ENCODE measurements at regions not wholly inside any gene's neighbourhood (a gene's known extent, or its start where the extent isn't known, plus 50 kb on each side); places are given as distances from the start of the nearest gene placed in this dataset.

DNA sequence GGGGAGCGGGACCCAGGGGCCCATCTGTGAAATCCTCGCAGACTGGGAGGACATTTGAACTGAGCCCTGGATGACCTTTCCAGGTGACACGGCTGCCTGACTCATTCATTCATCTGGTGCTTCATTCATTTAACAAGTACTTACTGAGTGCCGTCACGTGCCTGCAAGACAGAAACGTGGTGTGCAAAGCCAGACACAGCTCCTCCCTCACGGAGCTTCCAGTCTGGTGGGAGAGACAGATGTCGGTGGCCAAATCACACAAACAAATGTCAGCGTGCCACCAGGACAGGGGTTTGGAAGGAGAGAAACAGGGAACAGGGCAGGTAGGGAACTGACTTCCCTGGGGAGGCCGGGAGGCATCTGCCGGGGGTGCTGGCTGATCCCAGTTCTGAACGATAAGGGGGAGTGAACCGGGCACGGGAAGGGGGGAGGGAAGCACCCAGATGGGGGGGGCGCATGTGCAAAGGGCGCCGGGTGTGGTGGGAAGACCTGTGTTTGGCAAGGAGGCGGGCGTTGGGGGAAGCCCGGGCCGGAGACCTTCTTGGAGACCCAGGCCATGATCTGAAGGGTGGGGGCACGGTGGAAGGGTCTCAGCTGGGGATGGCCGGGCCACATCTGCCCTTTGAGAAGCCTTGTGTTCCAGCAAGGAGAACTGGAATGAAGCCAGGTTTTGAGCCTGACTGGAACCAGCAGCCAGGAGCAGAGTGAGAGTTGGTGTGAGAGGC is 93.6 kb upstream of the CIBAR2 start:
- peaks cover 65 to 72% of the 10 kb centered on the region in 2 donors for H3K4me1 ChIP-seq
- peak in 1 of 2 donors; percentile 53 for DNase-seq
- H3K27me3 ChIP-seq = no peaks in the 10 kb centered on the region
- no peak for TF ChIP-seq POLR2A (IDR thresholded peaks at IDR 0.05)
- TF ChIP-seq, protein P1, sequence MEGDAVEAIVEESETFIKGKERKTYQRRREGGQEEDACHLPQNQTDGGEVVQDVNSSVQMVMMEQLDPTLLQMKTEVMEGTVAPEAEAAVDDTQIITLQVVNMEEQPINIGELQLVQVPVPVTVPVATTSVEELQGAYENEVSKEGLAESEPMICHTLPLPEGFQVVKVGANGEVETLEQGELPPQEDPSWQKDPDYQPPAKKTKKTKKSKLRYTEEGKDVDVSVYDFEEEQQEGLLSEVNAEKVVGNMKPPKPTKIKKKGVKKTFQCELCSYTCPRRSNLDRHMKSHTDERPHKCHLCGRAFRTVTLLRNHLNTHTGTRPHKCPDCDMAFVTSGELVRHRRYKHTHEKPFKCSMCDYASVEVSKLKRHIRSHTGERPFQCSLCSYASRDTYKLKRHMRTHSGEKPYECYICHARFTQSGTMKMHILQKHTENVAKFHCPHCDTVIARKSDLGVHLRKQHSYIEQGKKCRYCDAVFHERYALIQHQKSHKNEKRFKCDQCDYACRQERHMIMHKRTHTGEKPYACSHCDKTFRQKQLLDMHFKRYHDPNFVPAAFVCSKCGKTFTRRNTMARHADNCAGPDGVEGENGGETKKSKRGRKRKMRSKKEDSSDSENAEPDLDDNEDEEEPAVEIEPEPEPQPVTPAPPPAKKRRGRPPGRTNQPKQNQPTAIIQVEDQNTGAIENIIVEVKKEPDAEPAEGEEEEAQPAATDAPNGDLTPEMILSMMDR (IDR thresholded peaks at IDR 0.05 in 4 of 5, conservative IDR thresholded peaks at IDR 0.05 in 1 of 5) = no peak
- H3K27ac ChIP-seq = peak overlapping the region in 1 of 4 donors; percentile 9
- intact Hi-C loops (cut with DNase I; ENCODE audit: low total_unique reads) (no loop called here), in situ Hi-C loops (cut with MboI; ENCODE audit: low sequenced_read_pairs in 4 of 4) (no loop called here)
- no peaks in the 10 kb centered on the region for H3K36me3 ChIP-seq
- peak in 1 of 2 donors; percentile 10 for ATAC-seq
- H3K4me3 ChIP-seq = no peak overlapping the region
- H3K9me3 ChIP-seq = no peaks in the 10 kb centered on the region

DNA sequence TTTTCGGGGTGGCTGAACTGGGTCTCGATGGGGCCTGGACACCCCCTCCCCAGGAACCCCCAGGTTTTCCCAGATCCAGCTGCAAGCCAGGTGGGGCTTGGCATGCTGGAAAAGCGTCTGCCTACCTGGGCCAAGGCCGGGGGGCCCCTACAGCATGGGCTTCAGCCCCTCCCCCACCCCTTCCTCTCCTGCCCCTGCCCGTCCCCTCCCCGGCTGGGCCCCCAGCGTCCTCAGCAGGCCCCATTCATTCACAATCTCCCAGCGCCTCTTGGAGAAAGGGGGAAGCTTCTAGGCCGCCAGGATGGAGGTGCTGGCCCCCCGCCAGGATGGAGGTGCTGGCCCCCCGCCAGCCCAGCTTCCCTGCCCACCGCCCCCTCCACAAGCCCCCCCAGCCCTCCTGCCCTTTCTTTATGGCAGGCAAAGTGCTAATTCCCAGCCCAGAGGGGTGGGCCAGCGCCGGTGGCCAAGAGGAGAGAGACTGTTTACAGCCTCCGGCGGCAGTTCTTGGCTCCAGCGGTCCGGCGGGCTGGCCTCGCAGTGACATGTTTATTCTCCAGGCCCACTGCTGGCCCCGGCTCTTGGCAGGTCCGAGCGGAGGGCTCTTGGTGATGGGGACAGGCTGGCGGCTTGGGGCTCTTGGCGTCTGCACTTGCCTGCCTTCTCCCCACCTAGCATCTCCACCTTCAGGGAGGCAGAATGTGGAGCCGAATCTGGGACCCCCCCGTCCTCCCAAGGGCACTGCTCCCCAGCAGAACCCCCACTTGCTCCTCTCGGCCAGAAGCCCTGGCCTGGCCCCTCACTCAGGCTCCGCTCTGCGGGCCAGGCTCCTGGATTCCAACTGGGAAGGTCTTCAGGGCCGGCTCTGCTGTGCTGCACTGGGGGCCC is 94.4 kb upstream of the CIBAR2 start:
- in situ Hi-C loops (cut with MboI; ENCODE audit: low sequenced_read_pairs in 4 of 4) (no loop called here), intact Hi-C loops (cut with DNase I; ENCODE audit: low total_unique reads) (no loop called here)
- Histone ChIP-seq H3K27me3 (no peaks in the 10 kb centered on the region), H3K36me3 (no peaks in the 10 kb centered on the region), H3K4me3 (no peak overlapping the region), H3K9me3 (no peaks in the 10 kb centered on the region), H3K4me1 (peaks cover 63 to 80% of the 10 kb centered on the region in 2 donors), H3K27ac (peak overlapping the region in 3 of 4 donors; percentile 9 to 59 (median 9))
- TF ChIP-seq POLR2A (IDR thresholded peaks at IDR 0.05) = no peak
- TF ChIP-seq, protein P1 (IDR thresholded peaks at IDR 0.05 in 4 of 5, conservative IDR thresholded peaks at IDR 0.05 in 1 of 5) = no peak
- DNase-seq = no peak
- ATAC-seq = no peak

DNA sequence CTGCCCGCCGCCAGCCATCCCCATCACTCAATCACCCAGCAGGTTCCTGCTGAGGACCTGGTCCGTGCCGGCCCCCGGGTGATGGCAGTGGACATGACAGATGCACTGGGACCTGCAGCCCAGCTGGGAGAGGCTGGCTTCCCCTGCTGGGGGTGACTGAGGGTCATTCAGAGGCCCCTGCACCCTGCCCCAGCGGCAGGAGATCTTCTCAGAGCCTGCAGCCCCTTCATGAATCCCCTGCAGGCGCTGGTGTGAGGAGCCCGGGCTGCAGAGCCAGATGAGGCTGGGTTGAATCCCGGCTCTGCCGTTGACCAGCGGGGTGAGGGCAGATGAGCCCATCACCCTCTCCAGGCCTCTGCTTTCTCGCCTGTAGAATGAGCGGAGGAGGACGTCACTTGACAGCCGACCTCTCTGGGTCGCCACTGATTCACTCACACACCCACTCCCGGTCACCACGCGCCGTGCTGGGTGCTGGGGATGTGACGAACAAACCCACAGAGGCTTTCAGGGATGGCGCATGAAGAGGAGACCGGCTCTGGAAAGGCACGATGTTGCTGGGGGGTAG is 95.2 kb upstream of the CIBAR2 start:
- H3K27me3 ChIP-seq = no peaks in the 10 kb centered on the region
- H3K9me3 ChIP-seq = no peaks in the 10 kb centered on the region
- H3K4me1 ChIP-seq = peaks cover 62 to 82% of the 10 kb centered on the region in 2 donors
- no peaks in the 10 kb centered on the region for H3K36me3 ChIP-seq
- intact Hi-C loops (cut with DNase I; ENCODE audit: low total_unique reads) (no loop called here), in situ Hi-C loops (cut with MboI; ENCODE audit: low sequenced_read_pairs in 4 of 4) (no loop called here)
- ATAC-seq (no peak), DNase-seq (no peak)
- H3K27ac ChIP-seq = peak overlapping the region in 3 of 4 donors; percentile 9 to 59 (median 9)
- TF ChIP-seq POLR2A (IDR thresholded peaks at IDR 0.05) = no peak
- TF ChIP-seq, protein P1 (IDR thresholded peaks at IDR 0.05 in 4 of 5, conservative IDR thresholded peaks at IDR 0.05 in 1 of 5) = no peak
- no peak overlapping the region for H3K4me3 ChIP-seq

DNA sequence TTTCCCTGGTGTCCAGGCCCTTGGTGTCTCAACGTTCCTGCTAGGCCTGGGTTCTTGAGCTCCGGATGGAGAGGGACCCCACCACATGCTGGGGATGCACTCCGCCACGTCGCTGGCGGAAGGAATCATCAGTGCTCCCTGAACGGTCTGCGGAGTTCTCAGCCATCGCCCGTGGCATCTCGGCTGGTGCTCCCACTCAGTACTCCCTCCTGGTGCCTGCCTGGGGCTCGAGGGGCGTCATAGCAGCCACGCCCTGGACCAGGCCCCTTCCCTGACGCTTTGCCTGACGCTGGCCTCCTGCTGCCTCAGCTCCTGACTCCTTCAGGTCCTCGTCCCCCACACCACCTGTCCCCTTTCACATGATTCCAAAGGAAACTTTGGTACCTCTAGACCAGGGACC is 95.9 kb upstream of the CIBAR2 start:
- DNase-seq (no peak), ATAC-seq (no peak)
- intact Hi-C loops (cut with DNase I; ENCODE audit: low total_unique reads) = no loop called here
- Histone ChIP-seq H3K36me3 (no peaks in the 10 kb centered on the region), H3K4me3 (no peak overlapping the region), H3K27ac (no peak overlapping the region), H3K9me3 (no peaks in the 10 kb centered on the region), H3K4me1 (peaks cover 63 to 82% of the 10 kb centered on the region in 2 donors), H3K27me3 (no peaks in the 10 kb centered on the region)
- no peak for TF ChIP-seq POLR2A (IDR thresholded peaks at IDR 0.05)
- TF ChIP-seq, protein P1 (IDR thresholded peaks at IDR 0.05 in 4 of 5, conservative IDR thresholded peaks at IDR 0.05 in 1 of 5) = no peak
- in situ Hi-C loops (cut with MboI; ENCODE audit: low sequenced_read_pairs in 4 of 4) = no loop called here
